Hepatocyte (in vitro differentiated cells): ENCODE measurements at regions not wholly inside any gene's neighbourhood (a gene's known extent, or its start where the extent isn't known, plus 50 kb on each side); places are given as distances from the start of the nearest gene placed in this dataset.

Source experiments
- DNase-seq: peaks from one replicate; pipeline ENCODE4 v3.0.0-alpha.2; 2016; ENCODE audit warnings: low spot score
- H2AFZ ChIP-seq: fragments of 200-600 bp; sonication (generic); 2 replicates; pipeline ENCODE4 v1.6.0; 2016; ENCODE audit warnings: antibody characterized with exemption, mild to moderate bottlenecking
- H3K27ac ChIP-seq: fragments of 200-600 bp; sonication (generic); 2 replicates; pipeline ENCODE4 v1.5.1; 2016; ENCODE audit warnings: mild to moderate bottlenecking
- H3K27me3 ChIP-seq: fragments of 200-600 bp; sonication (generic); 2 replicates; pipeline ENCODE4 v1.6.1; 2016
- H3K36me3 ChIP-seq: fragments of 200-600 bp; sonication (generic); replicated peaks from 2 replicates; pipeline ENCODE4 v1.5.1; 2016; ENCODE audit warnings: low read depth; ENCODE audit not compliant: insufficient read depth
- H3K4me1 ChIP-seq: fragments of 200-600 bp; sonication (generic); 2 replicates; pipeline ENCODE4 v1.5.1; 2016; ENCODE audit warnings: mild to moderate bottlenecking, moderate library complexity; ENCODE audit not compliant: insufficient read depth
- H3K4me2 ChIP-seq: fragments of 200-600 bp; sonication (generic); 2 replicates; pipeline ENCODE4 v1.6.0; 2016
- H3K4me3 ChIP-seq: fragments of 200-600 bp; sonication (generic); 2 replicates; pipeline ENCODE4 v1.5.1; 2016; ENCODE audit warnings: mild to moderate bottlenecking
- H3K79me2 ChIP-seq: fragments of 200-600 bp; sonication (generic); 2 replicates; pipeline ENCODE4 v1.6.0; 2017; ENCODE audit warnings: mild to moderate bottlenecking
- H3K9me2 ChIP-seq: fragments of 200-600 bp; sonication (generic); replicated peaks from 2 replicates; pipeline ENCODE4 v1.6.0; 2017; ENCODE audit warnings: mild to moderate bottlenecking; ENCODE audit not compliant: insufficient read depth
- H3K9me3 ChIP-seq: fragments of 200-600 bp; sonication (generic); 2 replicates; pipeline ENCODE4 v1.5.1; 2016; ENCODE audit warnings: low read depth, mild to moderate bottlenecking
- H4K20me1 ChIP-seq: fragments of 200-600 bp; sonication (generic); 2 replicates; pipeline ENCODE4 v1.6.0; 2016; ENCODE audit warnings: mild to moderate bottlenecking; ENCODE audit not compliant: insufficient read depth, poor library complexity, severe bottlenecking
- CTCF ChIP-seq: fragments of 200-600 bp; sonication (generic); IDR thresholded peaks from 2 replicates; pipeline ENCODE4 v1.5.1; 2016; ENCODE audit warnings: antibody characterized with exemption, mild to moderate bottlenecking; ENCODE audit not compliant: poor library complexity
- EZH2 ChIP-seq: fragments of 200-600 bp; sonication (generic); IDR thresholded peaks from 2 replicates; pipeline ENCODE4 v1.6.1; 2016; ENCODE audit warnings: antibody characterized with exemption, mild to moderate bottlenecking, borderline replicate concordance
- EZH2phosphoT487 ChIP-seq: fragments of 200-600 bp; sonication (generic); IDR thresholded peaks from one replicate; pipeline ENCODE4 v1.6.1; 2018; ENCODE audit warnings: antibody characterized with exemption, mild to moderate bottlenecking, low read depth, moderate library complexity; ENCODE audit not compliant: unreplicated experiment, severe bottlenecking
- WGBS: methylation state at CpG from one replicate; pipeline ENCODE4 v1.1.6; 2016; ENCODE audit warnings: low lambda C conversion rate; ENCODE audit errors: missing lambda C conversion rate; 5-methylcytosine and 5-hydroxymethylcytosine counted together

GRCh38 chr11:128067780-128068179, 519.6 kb downstream of the ETS1 start:
- Histone ChIP-seq H3K9me2 (no peaks in the 10 kb centered on the region), H3K36me3 (no peaks in the 10 kb centered on the region), H2AFZ (no peak overlapping the region), H3K9me3 (no peaks in the 10 kb centered on the region), H3K27me3 (no peaks in the 10 kb centered on the region), H3K4me3 (no peak overlapping the region), H4K20me1 (no peaks in the 10 kb centered on the region), H3K4me1 (no peaks in the 10 kb centered on the region), H3K4me2 (no peak overlapping the region), H3K27ac (no peak overlapping the region), H3K79me2 (no peaks in the 10 kb centered on the region)
- DNase-seq: no peak
- TF ChIP-seq EZH2phosphoT487: no peak
- TF ChIP-seq CTCF: no peak
- TF ChIP-seq EZH2: no peak
- WGBS: 65% methylated on average over 1 of the region's 1 CpG

- WGBS: 67% methylated on average over 1 of the region's 1 CpG
- H3K79me2 ChIP-seq: no peaks in the 10 kb centered on the region
- no peak overlapping the region for H3K4me3 ChIP-seq
- no peak overlapping the region for H2AFZ ChIP-seq
- TF ChIP-seq CTCF (no peak), EZH2 (no peak), EZH2phosphoT487 (no peak)
- H3K9me2 ChIP-seq: no peaks in the 10 kb centered on the region
- no peaks in the 10 kb centered on the region for H3K9me3 ChIP-seq
- no peak for DNase-seq
- no peak overlapping the region for H3K27ac ChIP-seq
- H4K20me1 ChIP-seq: no peaks in the 10 kb centered on the region
- no peaks in the 10 kb centered on the region for H3K36me3 ChIP-seq
- H3K27me3 ChIP-seq: no peaks in the 10 kb centered on the region
- no peak overlapping the region for H3K4me2 ChIP-seq
- H3K4me1 ChIP-seq: peaks cover 7% of the 10 kb centered on the region
These were observed 521.0 kb downstream of the ETS1 start for GRCh38 chr11:128066399-128066798.

DNA sequence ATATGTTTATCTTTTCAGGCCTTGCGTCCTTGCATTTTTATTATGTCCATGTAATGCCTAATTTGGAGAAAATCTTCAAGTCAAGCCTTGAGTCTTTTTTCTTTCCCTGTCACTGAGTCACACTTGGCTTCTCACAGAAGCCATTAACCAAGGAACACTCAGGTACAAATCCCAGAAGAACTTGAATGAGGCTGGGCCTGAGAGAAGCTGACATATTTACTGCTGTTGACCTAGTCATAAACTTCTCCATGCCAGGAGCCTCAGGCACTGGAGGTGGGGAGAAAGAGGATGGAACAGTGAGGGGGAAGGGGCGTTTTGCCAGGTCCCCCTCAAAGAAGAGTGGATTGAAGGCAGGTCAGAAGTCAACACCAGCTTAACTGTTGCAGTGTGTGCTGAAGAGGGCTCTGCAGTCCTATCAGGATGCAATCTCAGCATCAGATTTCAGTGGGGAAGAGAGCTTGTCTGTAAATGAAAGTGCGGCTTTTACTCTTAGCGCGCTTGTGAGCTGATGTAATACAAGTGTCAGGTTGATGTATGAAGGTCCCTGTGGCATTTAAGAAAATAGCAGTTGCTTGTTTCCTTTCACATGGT, 526.0 kb downstream of the ETS1 start:
- no peak for TF ChIP-seq EZH2
- TF ChIP-seq CTCF: no peak
- TF ChIP-seq EZH2phosphoT487: no peak
- Histone ChIP-seq H3K27ac (peak overlapping the region; percentile 48), H3K4me2 (peak overlapping the region; percentile 21), H3K9me3 (no peaks in the 10 kb centered on the region), H4K20me1 (no peaks in the 10 kb centered on the region), H3K9me2 (no peaks in the 10 kb centered on the region), H2AFZ (no peak overlapping the region), H3K4me1 (peaks cover 9% of the 10 kb centered on the region), H3K36me3 (no peaks in the 10 kb centered on the region), H3K79me2 (no peaks in the 10 kb centered on the region), H3K4me3 (no peak overlapping the region), H3K27me3 (no peaks in the 10 kb centered on the region)
- peak; percentile 34 for DNase-seq
- WGBS: 27% methylated on average over 5 of the region's 5 CpGs
